Bronchial epithelial cell (primary cell): ENCODE measurements at regions not wholly inside any gene's neighbourhood (a gene's known extent, or its start where the extent isn't known, plus 50 kb on each side); places are given as distances from the start of the nearest gene placed in this dataset.

Experiments used
- DNase-seq: peaks from one replicate; pipeline ENCODE4 v3.0.0-alpha.2; 2010; ENCODE audit warnings: low read depth
- FAIRE-seq: peaks from 2 replicates; lab custom pipeline; 2011; peaks lifted over from hg19 to GRCh38; lab: Jason Lieb, UNC
- H3K27me3 ChIP-seq: 2 replicates; pipeline ENCODE4 v1.5.1; 2011; ENCODE audit warnings: low read length; ENCODE audit not compliant: control insufficient read depth, insufficient read depth
- H3K36me3 ChIP-seq: 2 replicates; pipeline ENCODE4 v1.5.1; 2011; ENCODE audit warnings: low read length; ENCODE audit not compliant: control insufficient read depth, insufficient read depth
- H3K4me3 ChIP-seq: 2 replicates; pipeline ENCODE4 v1.5.1; 2011; ENCODE audit warnings: mild to moderate bottlenecking, low read depth, low read length, control low read depth
- TF ChIP-seq, protein P1 (sequence below): IDR thresholded peaks from 2 replicates; pipeline ENCODE4 v1.5.1; 2011; ENCODE audit warnings: mild to moderate bottlenecking, moderate library complexity, low read length, control low read depth, inconsistent platforms; ENCODE audit not compliant: insufficient read depth, severe bottlenecking

- Histone ChIP-seq H3K4me3 (no peak overlapping the region), H3K27me3 (no peaks in the 10 kb centered on the region), H3K36me3 (no peaks in the 10 kb centered on the region)
- TF ChIP-seq, protein P1, sequence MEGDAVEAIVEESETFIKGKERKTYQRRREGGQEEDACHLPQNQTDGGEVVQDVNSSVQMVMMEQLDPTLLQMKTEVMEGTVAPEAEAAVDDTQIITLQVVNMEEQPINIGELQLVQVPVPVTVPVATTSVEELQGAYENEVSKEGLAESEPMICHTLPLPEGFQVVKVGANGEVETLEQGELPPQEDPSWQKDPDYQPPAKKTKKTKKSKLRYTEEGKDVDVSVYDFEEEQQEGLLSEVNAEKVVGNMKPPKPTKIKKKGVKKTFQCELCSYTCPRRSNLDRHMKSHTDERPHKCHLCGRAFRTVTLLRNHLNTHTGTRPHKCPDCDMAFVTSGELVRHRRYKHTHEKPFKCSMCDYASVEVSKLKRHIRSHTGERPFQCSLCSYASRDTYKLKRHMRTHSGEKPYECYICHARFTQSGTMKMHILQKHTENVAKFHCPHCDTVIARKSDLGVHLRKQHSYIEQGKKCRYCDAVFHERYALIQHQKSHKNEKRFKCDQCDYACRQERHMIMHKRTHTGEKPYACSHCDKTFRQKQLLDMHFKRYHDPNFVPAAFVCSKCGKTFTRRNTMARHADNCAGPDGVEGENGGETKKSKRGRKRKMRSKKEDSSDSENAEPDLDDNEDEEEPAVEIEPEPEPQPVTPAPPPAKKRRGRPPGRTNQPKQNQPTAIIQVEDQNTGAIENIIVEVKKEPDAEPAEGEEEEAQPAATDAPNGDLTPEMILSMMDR, result no peak
- no peak for FAIRE-seq
- no peak for DNase-seq
Measured at GRCh38 chr7:142542105-142542504, 207.2 kb upstream of the PRSS1 start.

DNA sequence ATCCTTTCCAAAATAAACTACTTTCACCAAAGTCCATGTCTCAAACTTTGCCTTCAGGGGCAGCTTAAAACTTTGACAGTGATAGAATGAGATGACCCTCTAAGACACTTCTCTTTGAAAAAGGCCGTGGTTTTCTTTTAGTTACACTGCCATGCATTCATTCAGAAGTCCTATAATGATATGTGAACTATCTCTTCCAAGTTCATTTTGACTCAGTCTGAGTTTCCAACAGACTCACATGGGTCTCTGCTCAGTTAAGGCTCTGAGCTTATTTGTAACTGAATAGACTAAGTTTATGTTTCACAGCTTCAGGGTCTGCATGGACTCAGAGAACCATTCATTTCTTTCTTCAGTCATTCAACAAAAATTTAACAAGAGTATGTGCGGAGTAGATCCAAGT lies 208.9 kb upstream of the PRSS1 start:
- no peak overlapping the region for H3K4me3 ChIP-seq
- FAIRE-seq, result no peak
- no peak for DNase-seq
- TF ChIP-seq, protein P1, result no peak
- no peaks in the 10 kb centered on the region for H3K27me3 ChIP-seq
- H3K36me3 ChIP-seq, result no peaks in the 10 kb centered on the region

DNA sequence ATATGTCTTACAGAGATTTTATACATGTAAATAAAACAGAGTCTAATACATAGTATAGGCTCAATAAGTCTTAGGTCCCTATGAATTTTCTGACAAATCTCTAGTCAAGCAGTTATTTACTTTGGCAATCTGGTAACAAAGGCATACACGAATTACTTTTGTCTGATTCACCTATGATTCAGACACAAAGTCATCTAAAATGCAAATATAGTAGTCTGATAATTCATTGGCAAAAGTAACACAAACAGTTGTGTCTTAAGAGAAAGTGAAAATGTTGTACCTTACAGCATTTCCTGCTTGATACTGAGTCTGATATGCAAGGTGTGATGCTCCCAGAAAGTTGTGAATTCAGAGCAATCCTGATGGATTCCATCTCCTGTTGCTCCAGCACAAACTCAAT lies 209.4 kb upstream of the PRSS1 start:
- no peaks in the 10 kb centered on the region for H3K27me3 ChIP-seq
- DNase-seq (peak; percentile 95), FAIRE-seq (no peak)
- no peaks in the 10 kb centered on the region for H3K36me3 ChIP-seq
- H3K4me3 ChIP-seq, result no peak overlapping the region
- TF ChIP-seq, protein P1, result no peak

- TF ChIP-seq, protein P1, result no peak
- no peak for DNase-seq
- H3K36me3 ChIP-seq, result no peaks in the 10 kb centered on the region
- H3K27me3 ChIP-seq, result no peaks in the 10 kb centered on the region
- FAIRE-seq, result no peak
- H3K4me3 ChIP-seq, result no peak overlapping the region
Measured at GRCh38 chr7:142537760-142538159, 211.5 kb upstream of the PRSS1 start.

DNA sequence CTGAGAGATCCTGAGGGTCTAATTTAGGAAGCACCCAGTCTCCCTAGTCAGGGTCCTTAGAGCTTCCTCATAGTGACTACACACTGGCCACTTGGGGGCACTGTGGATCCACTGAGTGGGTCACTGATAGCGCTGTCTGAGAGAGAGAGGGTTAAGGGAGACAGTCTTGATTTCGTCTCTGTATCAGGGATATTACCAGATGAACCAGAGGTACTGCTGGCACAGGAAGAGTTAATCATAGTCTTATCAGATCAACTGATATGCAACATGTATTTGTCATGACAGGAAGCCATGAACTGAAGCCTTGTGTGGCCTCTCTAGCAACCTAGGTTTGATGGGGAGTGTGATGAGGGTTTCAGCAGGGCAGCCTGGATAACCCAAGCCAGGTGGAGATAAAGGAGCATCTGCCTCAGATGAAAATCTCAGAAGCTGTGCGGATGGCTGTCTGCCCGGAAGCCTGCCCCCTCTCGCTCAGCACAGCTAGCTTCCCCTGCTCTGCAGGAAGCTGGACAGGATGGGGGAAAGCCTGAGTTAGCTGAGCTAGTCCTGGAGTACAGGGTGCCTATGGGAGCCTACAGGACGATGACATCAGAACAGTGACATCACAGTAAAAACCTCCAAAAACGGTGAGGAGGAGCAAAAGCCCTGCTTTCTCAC lies 214.0 kb upstream of the PRSS1 start:
- TF ChIP-seq, protein P1, result peak; percentile 85
- FAIRE-seq (no peak), DNase-seq (peak; percentile 76)
- no peaks in the 10 kb centered on the region for H3K27me3 ChIP-seq
- no peak overlapping the region for H3K4me3 ChIP-seq
- H3K36me3 ChIP-seq, result no peaks in the 10 kb centered on the region

DNA sequence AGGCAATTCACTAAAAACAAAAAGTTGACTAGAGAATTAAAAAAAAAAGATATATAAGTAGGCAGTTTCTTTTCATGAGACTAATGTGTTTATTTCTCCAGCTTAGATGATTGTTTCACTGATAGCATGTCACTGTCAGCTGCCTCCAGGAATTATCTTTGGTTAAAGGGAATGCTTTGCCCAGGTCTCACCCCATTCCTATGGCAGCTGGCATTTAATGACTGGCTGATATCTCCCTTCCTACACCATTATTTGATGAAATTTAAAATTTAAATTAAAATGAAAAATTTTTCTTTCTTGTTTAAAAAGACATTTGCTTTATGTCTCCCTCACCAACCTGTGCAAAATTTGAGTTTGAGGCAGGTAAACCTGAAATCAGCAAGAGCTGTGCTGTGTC lies 214.5 kb upstream of the PRSS1 start:
- TF ChIP-seq, protein P1, result no peak
- no peaks in the 10 kb centered on the region for H3K27me3 ChIP-seq
- H3K4me3 ChIP-seq, result no peak overlapping the region
- no peaks in the 10 kb centered on the region for H3K36me3 ChIP-seq
- no peak for DNase-seq
- FAIRE-seq, result no peak
